PC-9 (cell line): ENCODE measurements at regions not wholly inside any gene's neighbourhood (a gene's known extent, or its start where the extent isn't known, plus 50 kb on each side); places are given as distances from the start of the nearest gene placed in this dataset.

Source experiments
- CTCF ChIP-seq: fragments of 200-600 bp; sonication (generic); conservative IDR thresholded peaks from 2 replicates; pipeline ENCODE4 v1.6.1; 2017; ENCODE audit warnings: mixed run types, antibody characterized with exemption, mild to moderate bottlenecking, moderate library complexity
- EZH2 ChIP-seq: fragments of 200-600 bp; sonication (generic); IDR thresholded peaks from 2 replicates; pipeline ENCODE4 v1.8.0; 2017; ENCODE audit warnings: antibody characterized with exemption, low read depth

GRCh38 chr10:105843786-105844185 lies 1202.7 kb downstream of the SORCS3 start:
- TF ChIP-seq CTCF, result no peak
- no peak for TF ChIP-seq EZH2
